NCI-H2081 treated with DMSO at 0.1 percent for 48 hours (cell line): ENCODE measurements at regions not wholly inside any gene's neighbourhood (a gene's known extent, or its start where the extent isn't known, plus 50 kb on each side); places are given as distances from the start of the nearest gene placed in this dataset.
"Not testable (repeated sequence)": the region's sequence is repeated elsewhere in the genome, so short reads cannot be mapped to it uniquely, and the experiment has no call there.

Experiments used
- DNase-seq: peaks from one replicate; lab custom pipeline; 2025; lab: John Stamatoyannopoulos, UW

DNA sequence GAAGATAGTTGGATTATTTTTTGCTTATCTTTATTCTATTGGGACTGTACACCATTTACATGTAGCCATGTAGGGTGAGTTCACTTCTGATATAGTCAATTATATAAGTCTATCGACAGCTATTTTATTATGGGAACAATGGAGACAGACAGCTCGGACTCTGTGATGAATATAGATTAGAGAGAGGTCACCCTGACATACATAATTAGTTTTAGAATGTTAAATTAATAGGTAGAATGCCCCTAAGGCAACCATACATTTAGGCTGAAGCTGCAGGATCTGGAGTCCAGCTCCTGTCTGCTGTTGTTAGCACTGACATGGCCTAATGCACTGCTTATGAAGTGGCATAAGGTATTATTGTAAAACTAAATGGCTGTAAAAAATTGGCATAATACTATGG lies 700.8 kb downstream of the MAT2B start:
- DNase-seq, result no peak

GRCh38 chr5:164207646-164208045 lies 702.2 kb downstream of the MAT2B start:
- DNase-seq, result no peak

DNA sequence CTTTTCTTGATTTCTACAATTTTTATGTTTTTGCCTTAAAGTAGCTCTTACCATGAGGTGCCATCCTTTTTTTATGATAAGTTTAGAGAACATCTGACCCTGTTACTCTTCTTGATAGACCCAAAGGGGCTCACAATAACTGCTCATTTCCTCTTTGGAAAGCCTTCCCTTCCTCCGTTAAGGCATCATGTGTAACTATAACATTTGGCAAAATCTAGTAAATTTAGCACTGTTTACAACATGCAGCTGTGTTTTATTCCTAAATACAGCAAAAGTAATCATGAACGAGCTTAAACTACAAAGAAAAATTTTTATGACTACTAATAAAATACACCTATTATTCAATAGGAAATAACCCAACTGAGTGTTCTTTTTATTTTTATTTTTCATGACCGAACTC lies 705.1 kb downstream of the MAT2B start:
- no peak for DNase-seq

DNA sequence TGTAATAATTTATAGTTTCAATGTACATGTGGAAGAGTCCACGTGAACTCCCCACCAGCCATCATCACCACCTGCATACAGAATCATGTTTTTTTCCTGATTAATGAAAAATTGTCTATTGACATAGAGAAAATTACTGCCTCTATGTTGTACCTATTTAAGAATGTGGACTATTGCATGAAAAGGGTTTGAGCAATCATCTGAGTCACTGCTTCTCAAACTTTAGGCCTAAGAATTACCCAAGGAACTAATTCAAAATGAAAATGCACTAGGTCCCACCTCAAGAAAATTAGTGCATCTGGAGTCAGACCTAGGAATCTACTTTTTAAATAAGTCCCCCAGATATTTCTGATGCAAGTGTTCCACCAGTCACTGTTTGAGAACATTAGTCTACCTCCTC lies 709.3 kb downstream of the MAT2B start:
- no peak for DNase-seq

GRCh38 chr5:164217464-164217863 lies 712.0 kb downstream of the MAT2B start:
- no peak for DNase-seq

- no peak for DNase-seq
Observed at GRCh38 chr5:164220522-164220921, 715.1 kb downstream of the MAT2B start.

DNA sequence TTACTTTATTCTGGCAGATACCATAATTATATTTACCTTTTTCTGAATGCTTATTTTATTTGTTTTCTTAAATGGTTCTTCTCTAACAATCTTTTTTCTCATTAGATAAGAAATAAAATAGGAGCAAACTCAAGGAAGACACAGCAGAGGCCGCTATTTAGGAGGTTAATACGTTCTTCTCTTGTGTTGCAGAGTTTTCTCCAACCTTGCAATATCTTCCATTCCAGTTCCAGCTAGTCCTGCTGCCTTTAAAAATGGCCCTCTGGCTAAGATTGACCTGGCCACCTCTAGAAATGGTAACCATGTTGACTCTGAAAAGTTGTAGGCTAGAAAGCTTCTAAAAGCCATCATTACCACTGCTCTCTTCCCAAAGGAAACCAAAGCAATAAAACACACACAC lies 718.8 kb downstream of the MAT2B start:
- no peak for DNase-seq

- no peak for DNase-seq
Observed at GRCh38 chr5:164224772-164225171, 719.4 kb downstream of the MAT2B start.

DNA sequence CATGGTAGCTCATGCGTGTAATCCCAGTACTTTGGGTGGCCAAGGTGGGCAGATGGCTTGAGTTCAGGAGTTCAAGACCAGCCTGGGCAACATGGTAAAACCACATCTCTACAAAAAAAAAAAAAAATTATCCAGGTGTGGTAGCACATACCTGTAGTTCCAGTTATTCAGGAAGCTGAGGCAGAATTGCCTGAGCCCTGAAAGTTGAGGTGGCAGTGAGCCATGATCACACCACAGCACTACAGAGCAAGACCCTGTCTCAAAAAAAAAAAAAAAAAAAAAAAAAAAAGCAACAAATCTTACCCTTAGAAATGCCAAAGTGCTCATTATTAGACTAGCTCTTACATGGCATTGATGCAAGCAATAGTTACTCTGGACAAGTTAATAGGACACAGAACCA lies 724.9 kb downstream of the MAT2B start:
- no peak for DNase-seq

DNA sequence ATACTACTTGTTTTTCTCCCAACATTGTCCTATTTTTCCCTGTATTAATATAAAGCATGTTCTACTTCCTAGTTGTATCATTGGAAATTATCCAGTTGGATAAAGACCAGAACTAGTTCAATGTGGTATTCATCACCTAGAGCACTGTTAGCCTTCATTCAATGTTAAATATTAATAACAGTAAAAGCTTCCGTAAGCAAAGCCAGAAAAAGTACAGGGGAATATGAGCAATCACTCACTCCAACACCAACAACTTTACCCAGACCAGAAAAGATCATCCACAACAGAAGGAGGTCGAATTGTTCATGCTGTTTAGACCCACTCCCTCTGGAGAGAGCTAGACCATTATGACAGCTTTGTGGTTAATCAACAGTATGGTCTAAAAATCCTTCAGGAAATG lies 728.4 kb downstream of the MAT2B start:
- DNase-seq, result no peak

- no peak for DNase-seq
Observed at GRCh38 chr5:164234321-164234720, 728.9 kb downstream of the MAT2B start.

DNA sequence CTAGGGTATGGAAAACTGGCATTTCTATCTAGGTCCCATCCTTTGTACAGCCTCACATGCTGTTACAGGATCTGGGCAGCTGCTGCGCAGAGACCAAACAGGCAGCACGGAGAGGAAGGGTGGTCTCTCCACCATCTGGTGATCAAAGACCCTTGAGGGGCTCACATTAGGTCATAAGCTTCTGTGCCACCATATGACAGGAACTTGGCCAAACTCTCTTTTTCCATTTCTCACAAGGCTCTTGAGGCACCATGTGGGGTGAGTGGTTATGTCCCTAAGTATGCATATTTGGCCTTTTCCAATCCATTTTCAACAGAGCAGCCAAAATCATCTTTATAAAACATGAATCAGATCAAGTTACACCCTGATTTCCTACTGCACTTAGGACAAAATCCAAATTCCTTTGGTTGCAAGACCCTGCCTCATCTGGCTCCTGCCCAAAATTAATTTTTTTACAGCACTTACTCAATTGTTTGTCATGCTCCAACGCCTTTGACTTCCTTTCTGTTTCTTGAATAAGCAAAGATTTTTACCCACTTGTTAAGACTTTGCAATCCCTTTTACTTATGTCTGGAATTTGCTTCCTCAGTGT lies 730.0 kb downstream of the MAT2B start:
- no peak for DNase-seq

- DNase-seq, result no peak
Observed at GRCh38 chr5:164237486-164237885, 732.1 kb downstream of the MAT2B start.

DNA sequence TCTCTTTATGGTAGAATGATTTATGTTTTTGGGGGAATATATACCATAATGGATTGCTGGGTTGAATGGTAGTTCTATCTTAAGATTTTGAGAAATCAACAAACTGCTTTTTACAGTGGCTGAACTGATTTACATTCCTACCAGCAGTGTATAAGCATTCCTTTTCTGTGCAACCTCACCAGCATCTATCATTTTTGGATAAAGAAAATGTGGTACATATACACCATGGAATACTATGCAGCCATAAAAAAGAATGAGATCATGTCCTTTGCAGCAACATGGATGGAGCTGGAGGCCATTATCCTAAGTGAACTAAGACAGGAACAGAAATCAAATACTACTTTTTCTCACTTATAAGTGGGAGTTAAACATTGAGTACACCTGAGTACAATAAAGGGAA lies 746.4 kb downstream of the MAT2B start:
- not testable (repeated sequence) for DNase-seq

GRCh38 chr5:164253764-164254163 lies 748.3 kb downstream of the MAT2B start:
- DNase-seq, result no peak

DNA sequence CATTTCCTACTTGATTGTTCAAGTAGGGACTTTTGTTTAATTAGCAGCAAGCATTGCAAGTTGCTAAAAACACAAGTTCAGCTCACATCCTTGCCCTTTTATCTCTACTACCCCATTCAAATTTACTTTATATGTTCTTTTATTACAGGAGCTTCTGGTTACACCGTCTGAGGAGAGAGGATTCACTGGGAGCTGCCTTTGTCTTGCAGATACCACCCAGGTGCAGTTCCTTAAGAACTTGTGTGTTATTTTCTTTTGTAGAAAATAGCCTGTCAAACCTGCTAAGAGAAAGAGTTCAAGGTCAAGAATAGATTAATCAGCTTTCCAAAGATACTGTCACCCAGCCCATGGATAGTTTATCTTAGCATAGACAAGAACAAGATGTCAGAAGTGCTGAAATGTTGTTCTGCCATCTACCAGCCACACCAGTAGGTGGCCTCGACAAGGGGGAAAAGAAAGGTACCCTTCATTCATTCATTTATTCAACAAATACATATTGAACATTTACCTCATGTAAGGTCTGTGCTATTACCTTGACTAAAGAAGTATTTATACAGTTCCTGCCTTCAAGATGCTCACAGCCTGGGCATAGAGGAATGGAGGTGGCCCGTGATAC lies 750.3 kb downstream of the MAT2B start:
- DNase-seq, result no peak

DNA sequence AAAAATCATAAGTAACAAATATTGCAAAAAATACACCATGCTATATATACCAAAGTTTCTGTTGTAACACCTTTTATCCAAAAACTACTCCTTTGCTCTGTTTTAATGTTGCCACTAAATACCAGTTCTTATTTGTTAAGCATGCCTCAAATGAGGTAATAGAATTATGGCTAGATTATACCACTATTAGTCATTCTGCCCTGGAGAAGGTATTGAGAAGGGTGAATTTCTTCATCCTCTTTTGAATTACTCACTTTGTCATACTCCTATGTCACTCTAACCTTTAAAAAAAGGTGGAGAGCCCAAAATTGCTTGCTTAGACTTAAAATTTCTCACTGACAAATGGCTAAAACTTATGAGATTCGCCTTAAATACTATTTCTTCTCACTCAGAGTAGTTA lies 750.9 kb downstream of the MAT2B start:
- DNase-seq, result no peak

DNA sequence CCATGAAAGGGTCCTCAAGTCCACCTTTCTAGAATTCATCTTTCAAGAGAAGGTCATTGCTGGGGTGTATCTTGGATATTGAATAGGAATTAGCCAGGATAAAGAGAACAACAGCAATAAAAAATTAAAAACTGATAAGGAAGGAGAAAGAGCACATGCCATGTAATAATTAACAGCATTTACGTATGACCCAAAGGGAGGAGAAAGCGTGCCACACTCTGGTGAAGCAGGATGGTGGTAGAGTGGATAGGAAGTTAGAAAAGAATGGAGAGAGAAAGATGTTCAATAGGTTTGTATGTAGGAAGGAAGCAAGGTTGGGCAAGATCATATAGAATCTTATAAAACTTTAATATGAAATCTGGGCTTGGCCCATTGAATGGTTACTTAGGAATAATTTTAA lies 751.5 kb downstream of the MAT2B start:
- DNase-seq, result no peak

- no peak for DNase-seq
Observed at GRCh38 chr5:164265566-164265965, 760.1 kb downstream of the MAT2B start.

DNA sequence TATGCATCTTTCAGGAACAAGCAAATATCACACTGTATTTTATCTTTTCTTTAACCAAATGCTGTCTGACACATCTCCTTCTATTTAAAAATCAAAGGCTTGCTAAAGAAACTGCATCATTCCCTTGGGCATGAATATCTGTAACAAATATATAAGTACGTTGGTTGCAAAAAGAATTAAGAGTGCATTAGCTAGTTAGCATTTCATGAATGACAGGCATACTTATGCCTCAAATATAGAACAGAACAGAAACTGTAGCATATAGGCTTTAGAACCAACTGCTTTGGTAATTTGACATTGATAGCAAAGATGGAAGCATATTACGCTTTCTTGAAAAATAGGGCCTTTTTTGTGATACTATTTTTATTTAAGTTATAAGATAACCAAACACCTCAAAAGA lies 761.2 kb downstream of the MAT2B start:
- DNase-seq, result no peak

DNA sequence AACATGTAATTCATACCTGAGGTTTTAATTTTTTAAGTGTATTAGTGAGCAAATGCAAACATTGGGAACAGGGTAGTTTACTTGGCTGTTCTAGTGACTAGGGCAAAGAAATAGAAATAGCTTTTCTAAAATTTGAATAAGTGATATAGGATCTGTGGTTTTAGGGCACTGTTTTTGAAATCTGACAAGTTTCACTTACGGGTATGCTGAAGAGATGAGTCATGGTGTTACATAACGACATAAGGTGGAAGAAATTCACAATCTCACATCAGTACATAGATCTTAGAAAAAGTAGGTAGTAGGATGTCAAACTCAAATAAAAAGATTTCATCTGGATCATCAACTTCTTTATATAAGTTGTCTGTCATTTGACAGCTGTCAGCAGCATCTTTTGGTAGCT lies 772.3 kb downstream of the MAT2B start:
- DNase-seq, result no peak

GRCh38 chr5:164289526-164289925 lies 784.1 kb downstream of the MAT2B start:
- no peak for DNase-seq

GRCh38 chr5:164296603-164297080 lies 791.2 kb downstream of the MAT2B start:
- no peak for DNase-seq

DNA sequence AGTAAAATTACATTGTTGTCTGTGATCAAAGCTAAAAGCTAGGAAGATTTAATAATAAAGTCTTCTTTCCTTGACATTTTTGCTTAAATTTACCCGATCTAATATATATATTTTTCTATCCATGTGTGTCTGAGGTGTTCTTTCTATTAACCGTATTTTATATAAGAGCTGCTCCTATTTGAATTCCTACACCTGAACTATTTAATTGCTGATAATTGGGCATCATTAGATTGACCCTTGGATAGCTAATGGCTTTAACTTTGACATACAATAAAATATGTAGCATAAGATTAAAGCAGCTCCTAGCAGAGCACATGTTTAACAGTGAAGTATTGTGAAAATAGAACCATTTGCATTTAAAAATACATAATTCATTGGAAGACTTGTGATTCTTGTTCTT lies 792.7 kb downstream of the MAT2B start:
- no peak for DNase-seq
